GM18870 (cell line): ENCODE measurements at regions not wholly inside any gene's neighbourhood (a gene's known extent, or its start where the extent isn't known, plus 50 kb on each side); places are given as distances from the start of the nearest gene placed in this dataset.
"Not testable (repeated sequence)": the region's sequence is repeated elsewhere in the genome, so short reads cannot be mapped to it uniquely, and the experiment has no call there.

ENCODE experiments used
- ATAC-seq: cut with Tn5 transposase; IDR thresholded peaks from one replicate; pipeline ENCODE4 v1.9.1; 2021; ENCODE audit warnings: moderate library complexity; ENCODE audit not compliant: unreplicated experiment

DNA sequence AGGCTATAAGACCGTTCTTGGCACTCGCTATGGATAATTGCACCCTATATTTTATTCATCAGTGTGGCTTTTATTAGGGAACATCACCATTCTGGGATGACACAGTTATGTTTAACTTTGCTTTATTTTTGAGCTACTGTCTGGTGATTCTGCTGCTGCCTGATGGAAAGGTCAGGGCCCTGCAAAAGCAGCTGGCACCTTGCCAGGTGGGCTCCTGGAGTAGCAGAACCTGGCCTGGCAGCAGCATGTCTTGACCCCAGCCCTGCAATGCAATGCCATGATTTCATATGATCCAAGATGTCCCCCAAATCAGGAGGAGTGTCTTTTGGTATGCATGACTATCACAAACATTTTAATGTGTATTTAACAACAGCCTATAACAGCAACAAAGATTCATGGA, 228.4 kb upstream of the RSPO3 start:
- ATAC-seq: no peak

DNA sequence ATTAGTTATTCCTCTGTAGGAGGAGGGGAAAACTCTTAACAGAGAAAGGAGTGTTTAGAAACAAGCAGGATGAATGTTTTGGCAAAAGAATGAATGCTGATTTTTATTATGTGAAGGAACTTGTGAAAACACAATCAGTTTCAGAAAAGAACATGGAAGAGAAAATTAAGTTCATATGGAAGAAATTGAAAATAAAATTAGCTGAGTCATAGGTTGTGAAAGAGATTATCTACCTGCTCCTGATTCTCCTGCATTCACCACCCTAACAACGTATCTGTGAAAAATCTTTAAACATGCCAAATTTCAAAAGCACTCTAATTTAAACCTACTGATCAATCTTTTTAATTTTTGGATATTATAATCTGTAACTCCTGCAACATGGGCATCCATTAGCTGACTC, 227.3 kb upstream of the RSPO3 start:
- no peak for ATAC-seq

DNA sequence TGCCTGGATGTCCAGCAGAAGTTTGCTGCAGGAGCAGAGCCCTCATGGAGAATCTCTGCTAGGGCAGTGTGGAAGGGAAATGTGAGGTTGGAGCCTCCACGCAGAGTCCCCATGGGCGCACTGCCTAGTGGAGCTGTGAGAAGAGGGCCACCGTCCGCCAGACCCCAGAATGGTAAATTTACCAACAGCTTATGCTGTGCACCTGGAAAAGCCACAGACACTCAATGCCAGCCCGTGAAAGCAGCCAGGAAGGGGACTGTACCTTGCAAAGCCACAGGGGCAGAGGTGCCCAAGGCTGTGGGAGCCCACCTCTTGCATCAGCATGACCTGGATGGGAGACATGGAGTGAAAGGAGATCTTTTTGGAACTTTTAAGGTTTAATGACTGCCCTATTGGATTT, 225.6 kb upstream of the RSPO3 start:
- not testable (repeated sequence) for ATAC-seq

DNA sequence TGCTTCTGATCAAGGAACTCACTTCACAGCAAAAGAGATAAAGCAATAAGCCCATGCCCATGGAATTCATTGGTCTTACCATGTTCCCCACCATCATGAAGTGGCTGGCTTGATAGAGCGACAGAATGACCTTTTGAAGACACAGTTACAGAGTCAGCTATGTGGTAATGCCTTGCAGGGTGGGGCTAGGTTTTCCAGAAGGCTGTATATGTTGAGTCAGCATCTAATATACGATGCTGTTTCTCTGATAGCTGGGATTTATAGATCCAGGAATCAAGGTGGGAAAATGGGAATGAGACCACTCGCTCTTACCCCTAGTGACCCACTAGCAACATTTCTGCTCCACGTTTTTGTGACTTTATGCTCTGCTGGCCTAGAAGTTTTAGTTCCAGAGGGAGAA, 220.7 kb upstream of the RSPO3 start:
- ATAC-seq: no peak

DNA sequence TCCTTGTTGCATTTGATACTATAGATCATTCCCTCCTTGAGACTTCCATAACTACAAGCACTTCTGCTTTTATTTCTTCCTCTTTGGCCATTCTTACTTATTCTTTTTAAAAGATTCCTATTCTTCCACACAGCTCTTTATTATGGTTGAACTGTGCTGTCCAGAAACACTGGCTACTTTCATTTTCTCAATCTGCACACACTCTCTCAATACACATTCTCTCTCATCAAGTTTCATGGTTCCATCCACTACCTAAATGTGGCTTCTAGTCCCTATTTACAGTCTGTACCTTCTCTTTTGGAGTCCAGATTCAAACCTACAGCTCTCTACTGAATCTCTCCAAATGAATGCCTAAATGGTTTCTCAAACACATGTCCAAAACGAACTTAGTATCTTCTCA, 214.3 kb upstream of the RSPO3 start:
- ATAC-seq: no peak

- ATAC-seq: no peak
These were observed 212.6 kb upstream of the RSPO3 start for GRCh38 chr6:126905917-126906316.

DNA sequence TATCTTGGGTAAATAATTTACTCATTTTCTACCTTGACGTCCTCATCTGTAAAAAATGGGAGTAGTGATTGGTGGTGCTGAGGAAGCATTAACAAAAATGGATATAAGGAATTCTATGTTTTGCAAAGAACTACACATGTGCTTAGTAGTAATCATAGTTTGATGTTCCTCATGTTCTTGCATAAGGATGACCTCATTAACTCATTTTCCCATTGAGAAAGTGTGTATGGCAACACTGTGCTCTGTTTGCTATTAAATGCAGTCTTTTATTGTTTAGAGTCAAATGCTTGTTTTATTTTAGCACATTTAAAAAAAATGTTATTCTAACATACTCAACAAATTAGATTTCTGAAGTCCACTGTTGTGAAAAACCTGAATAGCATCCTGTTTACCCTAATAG, 211.2 kb upstream of the RSPO3 start:
- no peak for ATAC-seq

GRCh38 chr6:126907996-126908395, 210.5 kb upstream of the RSPO3 start:
- ATAC-seq: no peak

- ATAC-seq: peak; percentile 59
These were observed 209.0 kb upstream of the RSPO3 start for GRCh38 chr6:126909493-126909892.

GRCh38 chr6:126913651-126914050, 204.8 kb upstream of the RSPO3 start:
- no peak for ATAC-seq

DNA sequence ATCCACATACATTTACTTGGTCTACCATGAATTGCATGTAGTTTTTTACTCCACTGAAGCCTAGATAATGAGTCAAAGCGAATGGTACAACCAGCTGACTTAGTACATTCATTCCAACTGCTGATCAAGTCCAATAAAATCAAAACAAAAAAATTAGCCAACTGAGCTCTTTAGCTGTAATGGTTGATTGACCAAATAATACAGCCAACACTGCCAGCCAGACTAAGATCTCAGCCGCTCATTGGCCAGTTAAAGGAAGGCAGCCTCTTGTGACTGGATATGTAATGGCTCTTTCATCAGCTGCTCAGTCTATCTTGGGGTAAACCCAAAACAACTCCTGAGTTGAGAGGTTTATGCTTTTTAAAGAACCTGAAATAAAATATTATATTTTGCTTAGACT, 204.3 kb upstream of the RSPO3 start:
- no peak for ATAC-seq

DNA sequence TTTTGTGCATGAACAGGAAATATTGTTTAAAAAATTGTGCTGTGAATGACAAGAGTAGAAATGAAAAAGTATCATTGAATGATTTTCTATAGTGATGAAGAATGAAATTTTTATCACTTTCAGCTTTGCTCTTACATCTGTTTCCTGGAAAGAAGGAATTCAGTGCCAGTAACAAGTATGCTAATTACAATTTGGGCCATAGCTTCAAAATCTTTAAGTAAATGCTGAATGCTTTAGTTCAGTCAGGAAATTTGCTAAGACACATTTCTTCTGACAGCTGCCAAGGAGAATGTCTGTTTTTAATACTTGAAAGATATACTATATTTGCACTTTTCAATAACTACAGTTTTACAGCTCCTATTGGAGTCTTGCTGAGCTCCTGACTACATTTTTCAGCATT, 203.7 kb upstream of the RSPO3 start:
- no peak for ATAC-seq

DNA sequence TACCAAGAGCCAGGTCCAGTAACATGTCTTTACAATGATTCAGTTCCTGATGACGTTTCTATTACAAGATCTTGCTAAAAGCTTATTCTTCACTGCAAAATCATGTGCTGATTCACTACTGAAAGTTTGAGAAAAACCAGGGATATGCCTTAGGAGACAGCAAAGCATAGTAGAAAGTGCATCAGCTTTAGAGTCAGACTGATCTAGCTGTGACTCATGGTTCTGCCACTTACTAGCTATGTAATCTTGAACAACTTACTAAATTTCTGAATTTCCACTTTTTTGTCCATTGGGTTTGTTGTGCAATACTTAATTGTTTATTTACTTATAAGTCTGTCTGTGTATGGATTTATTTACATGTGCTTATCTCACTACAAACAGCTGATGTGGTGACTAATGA, 198.5 kb upstream of the RSPO3 start:
- no peak for ATAC-seq

DNA sequence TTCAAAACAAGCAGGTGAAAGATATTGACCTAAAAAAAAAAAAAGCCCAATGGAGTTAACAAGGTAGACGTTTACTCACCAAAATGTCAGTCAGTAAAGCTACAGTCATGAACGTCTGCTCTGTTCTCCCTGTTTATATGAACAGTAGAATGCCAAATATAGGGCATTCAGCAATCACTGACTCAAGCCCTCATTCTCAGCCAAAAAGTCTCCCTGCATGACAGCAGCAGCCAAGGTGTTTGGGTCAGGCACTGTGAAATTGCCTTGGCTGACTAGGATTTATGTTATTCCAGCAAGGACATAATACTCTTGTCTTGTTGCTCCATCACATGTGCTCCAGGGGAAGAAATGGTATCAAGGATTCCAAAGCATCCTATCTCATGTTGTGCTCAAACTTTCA, 194.7 kb upstream of the RSPO3 start:
- ATAC-seq: no peak

GRCh38 chr6:126926926-126927325, 191.5 kb upstream of the RSPO3 start:
- no peak for ATAC-seq

GRCh38 chr6:126927841-126928240, 190.6 kb upstream of the RSPO3 start:
- ATAC-seq: no peak

DNA sequence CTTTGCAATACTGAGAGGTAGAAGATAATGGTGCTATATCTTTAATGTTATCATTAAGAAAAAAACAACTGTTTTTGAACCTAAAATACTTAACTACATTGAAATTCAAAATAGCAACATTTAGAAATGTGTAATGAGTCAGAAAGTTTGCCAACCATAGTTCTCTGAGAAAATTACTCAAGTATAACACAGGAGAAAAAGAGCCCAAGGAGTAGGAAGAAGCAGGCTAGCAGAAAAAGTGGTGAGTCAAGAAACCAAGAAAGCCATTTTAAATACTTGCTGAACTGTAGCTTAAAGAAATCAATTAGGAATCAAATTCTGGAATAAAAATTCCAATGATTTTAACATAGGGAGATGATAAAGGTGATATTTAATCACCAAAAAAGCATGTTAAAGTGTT, 181.0 kb upstream of the RSPO3 start:
- ATAC-seq: no peak

- no peak for ATAC-seq
These were observed 178.7 kb upstream of the RSPO3 start for GRCh38 chr6:126939784-126940183.

DNA sequence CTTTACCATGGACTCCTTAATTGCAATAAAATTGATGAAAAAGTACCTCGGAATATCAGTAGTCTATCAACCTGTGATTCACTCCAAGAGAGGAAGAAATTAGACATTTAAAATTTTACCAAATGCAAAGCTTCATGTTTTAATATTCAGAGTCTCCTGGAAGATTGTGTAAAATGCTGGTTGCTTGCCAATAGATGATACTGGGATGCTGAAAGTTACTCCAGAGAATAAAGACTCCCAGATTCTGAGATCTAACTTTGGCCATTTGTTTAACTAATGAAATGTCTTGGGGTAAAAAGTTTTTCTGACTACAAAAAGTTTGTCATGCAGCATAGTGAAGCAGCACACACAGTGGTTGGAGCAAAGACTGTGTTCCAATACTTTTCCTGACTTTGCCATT, 176.7 kb upstream of the RSPO3 start:
- no peak for ATAC-seq

DNA sequence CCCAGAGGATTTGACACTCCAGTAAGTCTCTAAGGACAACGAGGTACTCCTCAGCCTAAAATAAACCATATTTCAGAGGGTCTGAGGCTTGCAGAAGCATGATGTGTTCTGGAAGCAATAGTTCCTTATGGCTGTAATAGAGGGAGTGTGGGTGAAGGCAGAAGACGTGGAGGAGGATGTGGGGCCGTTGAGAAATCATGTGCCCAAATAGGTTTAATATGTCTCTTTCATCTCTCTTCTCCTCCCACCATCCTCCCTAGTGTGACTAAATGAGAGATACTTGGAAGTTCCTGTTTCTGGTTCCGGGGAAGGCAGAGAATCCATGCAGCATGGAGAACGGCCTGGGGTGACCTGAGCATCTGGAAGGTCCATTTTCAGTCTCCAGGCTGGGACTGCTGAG, 174.0 kb upstream of the RSPO3 start:
- ATAC-seq: no peak

- no peak for ATAC-seq
These were observed 173.3 kb upstream of the RSPO3 start for GRCh38 chr6:126945150-126945685.

- ATAC-seq: no peak
These were observed 172.6 kb upstream of the RSPO3 start for GRCh38 chr6:126945812-126946360.

DNA sequence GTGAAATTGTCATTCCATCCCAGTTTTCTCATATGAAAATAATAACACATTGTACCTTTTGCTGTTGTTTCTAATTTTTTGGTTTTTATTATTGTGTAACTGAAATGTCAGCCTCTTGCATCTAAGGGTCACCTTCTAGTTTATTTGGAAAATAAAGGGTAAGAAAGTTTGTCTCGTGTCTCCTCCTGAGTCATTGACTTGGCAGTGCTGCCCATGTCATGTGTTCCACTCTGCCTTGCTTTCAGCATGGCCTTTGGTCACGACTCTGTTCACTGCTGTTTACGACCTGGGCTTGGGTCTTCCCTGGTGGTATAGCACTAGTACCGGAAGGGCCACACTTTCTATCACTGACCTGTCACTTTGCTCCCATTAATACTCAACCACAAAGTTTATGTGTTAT, 171.4 kb upstream of the RSPO3 start:
- ATAC-seq: no peak
